K562 (cell line): ENCODE measurements at regions not wholly inside any gene's neighbourhood (a gene's known extent, or its start where the extent isn't known, plus 50 kb on each side); places are given as distances from the start of the nearest gene placed in this dataset.

Source experiments
- ATAC-seq: fragments of 200-7000 bp; cut with Tn5 transposase; 3 replicates; pipeline ENCODE4 v1.9.1; 2020; ENCODE audit warnings: moderate library complexity
- BruUV-seq: library from RNA; stranded (reverse); fragments of 400-500 nt; replicated peaks from 2 replicates; lab custom pipeline; 2021; lab: Mats Ljungman, UMichigan
- CTCF ChIA-PET: fragments of 300-600 bp; formaldehyde crosslinking; extraction: SDS; loops from one replicate; lab custom pipeline; 2021; ENCODE audit warnings: low intra/inter-chr PET ratio; lab: Yijun Ruan, JAX
- POLR2A ChIA-PET: fragments of 300-600, 350-650 bp; sonication (Branson Sonifier 250); formaldehyde crosslinking; extraction: SDS; loops from one replicate; lab custom pipeline; 2021; ENCODE audit warnings: antibody characterized with exemption, inconsistent platforms; lab: Yijun Ruan, JAX
- DNase-seq, 4 experiments: peaks; one replicate each; pipeline versions ENCODE4 v3.0.0 to v3.0.0-alpha.2; 2011 to 2018; ENCODE audit warnings: low spot score in 3 of 4, mixed read lengths in 3 of 4; ENCODE audit errors: extremely low read depth in 1 of 4
- FAIRE-seq: peaks from 2 replicates; lab custom pipeline; 2011; peaks lifted over from hg19 to GRCh38; lab: Jason Lieb, UNC
- H2AFZ ChIP-seq: 2 replicates; pipeline ENCODE4 v1.6.0; 2011; ENCODE audit warnings: low read depth, low read length, control low read depth, inconsistent platforms
- H3K27ac ChIP-seq: fragments of 200-600 bp; 3 replicates; pipeline ENCODE4 v1.8.0; 2011; ENCODE audit warnings: low read depth, mild to moderate bottlenecking, control low read depth, inconsistent platforms, low read length, moderate library complexity, mixed read lengths; ENCODE audit errors: extremely low read depth
- H3K27me3 ChIP-seq, 2 experiments: fragments of 300-600 bp in 1 of 2; 2 replicates in 1 of 2; 3 replicates in 1 of 2; pipeline versions ENCODE4 v1.6.0 to v1.8.0; 2011; ENCODE audit warnings: inconsistent platforms in 2 of 2, low read length in 2 of 2, mild to moderate bottlenecking in 1 of 2, mixed read lengths in 1 of 2, moderate library complexity in 1 of 2; ENCODE audit not compliant: control insufficient read depth in 2 of 2, insufficient read depth in 2 of 2
- H3K36me3 ChIP-seq: fragments of 300-600 bp; 3 replicates; pipeline ENCODE4 v1.8.0; 2011; ENCODE audit warnings: mild to moderate bottlenecking, low read length, inconsistent platforms; ENCODE audit not compliant: control insufficient read depth, insufficient read depth
- H3K4me1 ChIP-seq, 2 experiments: fragments of 200-600 bp in 1 of 2; replicated peaks in 1 of 2; 2 replicates in 1 of 2; 3 replicates in 1 of 2; pipeline versions ENCODE4 v1.5.1 to v1.8.0; 2011; ENCODE audit warnings: inconsistent platforms in 2 of 2, low read length in 2 of 2, mild to moderate bottlenecking in 1 of 2, mixed read lengths in 1 of 2, moderate library complexity in 1 of 2; ENCODE audit not compliant: control insufficient read depth in 2 of 2, insufficient read depth in 2 of 2
- H3K4me2 ChIP-seq: 2 replicates; pipeline ENCODE4 v1.6.1; 2011; ENCODE audit warnings: low read length, control low read depth, inconsistent platforms, mixed read lengths; ENCODE audit not compliant: insufficient read depth
- H3K4me3 ChIP-seq: fragments of 200-600 bp; sonication (generic), shearing (Covaris generic); 2 replicates; pipeline ENCODE4 v1.5.1; 2016; ENCODE audit warnings: control low read depth, inconsistent platforms
- H3K79me2 ChIP-seq: fragments of 200-600 bp; 3 replicates; pipeline ENCODE4 v1.8.0; 2011; ENCODE audit warnings: low read length, inconsistent platforms; ENCODE audit not compliant: control insufficient read depth, insufficient read depth
- H3K9ac ChIP-seq, 2 experiments: 2 replicates each; pipeline versions ENCODE4 v1.6.0 to v1.6.1; 2011; ENCODE audit warnings: low read depth in 2 of 2, low read length in 2 of 2, control low read depth in 1 of 2, inconsistent platforms in 1 of 2, mild to moderate bottlenecking in 1 of 2, mixed read lengths in 1 of 2; ENCODE audit not compliant: insufficient read depth in 1 of 2
- H3K9me1 ChIP-seq: one replicate; pipeline ENCODE4 v1.6.0; 2011; ENCODE audit warnings: inconsistent platforms, mild to moderate bottlenecking, low read length, moderate library complexity; ENCODE audit not compliant: control insufficient read depth, insufficient read depth
- H3K9me3 ChIP-seq: replicated peaks from 2 replicates; pipeline ENCODE4 v1.5.1; 2011; ENCODE audit warnings: low read depth, low read length, inconsistent platforms; ENCODE audit not compliant: control insufficient read depth, insufficient read depth
- H4K20me1 ChIP-seq: replicated peaks from 2 replicates; pipeline ENCODE4 v1.6.1; 2011; ENCODE audit warnings: low read length, inconsistent platforms, mixed read lengths; ENCODE audit not compliant: control insufficient read depth, insufficient read depth
- HDAC1 ChIP-seq, 2 experiments: fragments of 450-650 bp; IDR thresholded peaks; 2 replicates each; pipeline ENCODE4 v1.6.1; 2016 to 2017; ENCODE audit warnings: inconsistent platforms in 1 of 2, mild to moderate bottlenecking in 1 of 2, moderate library complexity in 1 of 2
- HIVEP1 ChIP-seq: fragments of 250-450 bp; sonication (Bioruptor Pico); IDR thresholded peaks from 2 replicates; pipeline ENCODE4 v1.4.0; 2020; ENCODE audit warnings: mild to moderate bottlenecking
- RBM17 ChIP-seq: fragments of 200-400 bp; formaldehyde crosslinking; IDR thresholded peaks from 2 replicates; pipeline ENCODE4 v1.6.1; 2017; ENCODE audit warnings: low read depth, mild to moderate bottlenecking, low read length, borderline replicate concordance
- ZNF124 ChIP-seq: sonication (generic); formaldehyde crosslinking; IDR thresholded peaks from 2 replicates; pipeline ENCODE4 v1.8.1; 2022; ENCODE audit warnings: missing genetic modification reagents
- WGBS: fragments of 100-300 bp; shearing (Covaris generic); methylation state at CpG from one replicate; pipeline ENCODE4 v1.1.6; 2016; ENCODE audit warnings: low coverage, mixed read lengths; ENCODE audit not compliant: insufficient coverage; ENCODE audit errors: missing lambda C conversion rate; 5-methylcytosine and 5-hydroxymethylcytosine counted together
- in situ Hi-C: fragments of 300-500 bp; cut with MboI; formaldehyde crosslinking; loops from 4 replicates; pipeline ENCODE4 v1.15.0; 2018; ENCODE audit warnings: inconsistent platforms, mixed read lengths
- intact Hi-C: fragments of 100-400 bp; cut with micrococcal nuclease; formaldehyde crosslinking; loops from 2 replicates; pipeline ENCODE4 v1.14.2; 2022
- TF ChIP-seq, protein P1 (sequence below), 2 experiments: IDR thresholded peaks in 1 of 2; conservative IDR thresholded peaks in 1 of 2; 2 replicates each; pipeline ENCODE4 v1.6.1; 2016; ENCODE audit warnings: low read depth in 2 of 2, mild to moderate bottlenecking in 1 of 2, missing compliant biosample characterization in 1 of 2, missing genetic modification characterization in 1 of 2, moderate library complexity in 1 of 2
- TF ChIP-seq, protein P2 (sequence below): fragments of 450-650 bp; IDR thresholded peaks from 2 replicates; pipeline ENCODE4 v1.6.1; 2016; ENCODE audit warnings: low read depth

DNA sequence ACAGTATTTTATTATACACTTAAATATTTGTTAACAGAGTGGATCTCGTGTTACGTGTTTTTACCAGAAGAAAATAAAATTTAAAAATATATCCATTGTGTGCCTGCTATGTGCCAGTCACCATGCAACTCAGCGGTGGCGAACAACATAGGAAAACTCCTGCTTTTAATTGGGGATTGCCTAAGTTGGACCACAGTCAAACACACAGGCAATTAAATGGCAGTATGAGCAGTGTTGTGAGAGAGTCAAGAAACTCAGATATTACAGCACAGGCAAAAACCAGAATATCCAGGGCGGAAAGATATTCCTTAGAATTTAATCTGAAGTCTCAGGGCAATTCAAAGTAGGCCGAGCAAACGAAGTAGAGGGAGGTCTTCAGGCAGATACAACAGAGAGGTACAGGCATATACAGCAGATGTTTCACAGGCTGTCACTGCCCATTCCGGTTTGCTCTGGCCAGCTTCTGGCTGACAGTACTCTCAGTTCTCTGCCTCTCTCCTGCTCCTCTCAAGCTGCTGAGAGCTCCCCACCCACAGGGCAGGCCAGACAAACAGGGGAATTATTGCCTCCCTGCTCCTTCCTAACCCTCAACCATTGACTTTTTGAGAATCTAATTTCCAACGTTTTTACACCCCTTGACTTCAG, 540.2 kb upstream of the TMEM132C start (continued):
- TF ChIP-seq HDAC1 (IDR thresholded peaks at IDR 0.05): no peak
- TF ChIP-seq, all 486 proteins: peak for 0

DNA sequence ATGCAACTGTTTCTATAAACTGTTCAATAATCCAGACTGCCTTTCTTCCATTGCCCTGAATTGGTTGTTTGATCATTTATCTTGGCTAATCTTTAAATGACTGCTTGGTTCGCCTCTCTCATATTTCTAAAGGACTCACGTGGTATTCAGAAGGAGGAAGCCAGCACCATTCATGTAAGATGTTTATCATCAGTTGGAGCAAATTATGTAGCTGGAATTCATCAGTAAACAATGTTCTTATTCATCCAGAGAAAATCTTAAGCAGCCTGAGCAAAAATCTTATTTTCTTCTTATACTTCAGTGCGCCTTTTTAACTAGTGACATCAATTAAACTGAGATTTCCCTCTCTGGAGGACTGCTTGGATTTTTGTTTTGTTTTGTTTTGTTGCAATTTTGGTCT, 538.7 kb upstream of the TMEM132C start:
- Histone ChIP-seq H3K9me3 (no peaks in the 10 kb centered on the region), H3K4me3 (no peak overlapping the region), H3K9ac (no peak overlapping the region), H3K4me1 (no peaks in the 10 kb centered on the region), H3K79me2 (no peaks in the 10 kb centered on the region), H4K20me1 (no peaks in the 10 kb centered on the region), H3K27ac (no peak overlapping the region), H3K36me3 (no peaks in the 10 kb centered on the region), H2AFZ (no peak overlapping the region), H3K27me3 (no peaks in the 10 kb centered on the region), H3K4me2 (no peak overlapping the region), H3K9me1 (no peaks in the 10 kb centered on the region)
- no TSS peak for BruUV-seq
- FAIRE-seq (no peak), ATAC-seq (no peak), DNase-seq (no peak)
- in situ Hi-C loops (no loop called here), intact Hi-C loops (no loop called here)
- ChIA-PET POLR2A (no interaction called here), CTCF (no interaction called here)
- 0% methylated on average over 3 of the region's 3 CpGs for WGBS
- TF ChIP-seq HIVEP1 (CRISPR knock-in tag) (no peak), ZNF124 (no peak), RBM17 (no peak)
- TF ChIP-seq, protein P1, sequence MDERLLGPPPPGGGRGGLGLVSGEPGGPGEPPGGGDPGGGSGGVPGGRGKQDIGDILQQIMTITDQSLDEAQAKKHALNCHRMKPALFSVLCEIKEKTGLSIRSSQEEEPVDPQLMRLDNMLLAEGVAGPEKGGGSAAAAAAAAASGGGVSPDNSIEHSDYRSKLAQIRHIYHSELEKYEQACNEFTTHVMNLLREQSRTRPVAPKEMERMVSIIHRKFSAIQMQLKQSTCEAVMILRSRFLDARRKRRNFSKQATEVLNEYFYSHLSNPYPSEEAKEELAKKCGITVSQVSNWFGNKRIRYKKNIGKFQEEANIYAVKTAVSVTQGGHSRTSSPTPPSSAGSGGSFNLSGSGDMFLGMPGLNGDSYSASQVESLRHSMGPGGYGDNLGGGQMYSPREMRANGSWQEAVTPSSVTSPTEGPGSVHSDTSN (CRISPR knock-in tag; IDR thresholded peaks at IDR 0.05; ENCODE audit: low read depth): no peak
- TF ChIP-seq, protein P1 (tag; conservative IDR thresholded peaks at IDR 0.05; ENCODE audit: low read depth): no peak
- TF ChIP-seq, protein P2, sequence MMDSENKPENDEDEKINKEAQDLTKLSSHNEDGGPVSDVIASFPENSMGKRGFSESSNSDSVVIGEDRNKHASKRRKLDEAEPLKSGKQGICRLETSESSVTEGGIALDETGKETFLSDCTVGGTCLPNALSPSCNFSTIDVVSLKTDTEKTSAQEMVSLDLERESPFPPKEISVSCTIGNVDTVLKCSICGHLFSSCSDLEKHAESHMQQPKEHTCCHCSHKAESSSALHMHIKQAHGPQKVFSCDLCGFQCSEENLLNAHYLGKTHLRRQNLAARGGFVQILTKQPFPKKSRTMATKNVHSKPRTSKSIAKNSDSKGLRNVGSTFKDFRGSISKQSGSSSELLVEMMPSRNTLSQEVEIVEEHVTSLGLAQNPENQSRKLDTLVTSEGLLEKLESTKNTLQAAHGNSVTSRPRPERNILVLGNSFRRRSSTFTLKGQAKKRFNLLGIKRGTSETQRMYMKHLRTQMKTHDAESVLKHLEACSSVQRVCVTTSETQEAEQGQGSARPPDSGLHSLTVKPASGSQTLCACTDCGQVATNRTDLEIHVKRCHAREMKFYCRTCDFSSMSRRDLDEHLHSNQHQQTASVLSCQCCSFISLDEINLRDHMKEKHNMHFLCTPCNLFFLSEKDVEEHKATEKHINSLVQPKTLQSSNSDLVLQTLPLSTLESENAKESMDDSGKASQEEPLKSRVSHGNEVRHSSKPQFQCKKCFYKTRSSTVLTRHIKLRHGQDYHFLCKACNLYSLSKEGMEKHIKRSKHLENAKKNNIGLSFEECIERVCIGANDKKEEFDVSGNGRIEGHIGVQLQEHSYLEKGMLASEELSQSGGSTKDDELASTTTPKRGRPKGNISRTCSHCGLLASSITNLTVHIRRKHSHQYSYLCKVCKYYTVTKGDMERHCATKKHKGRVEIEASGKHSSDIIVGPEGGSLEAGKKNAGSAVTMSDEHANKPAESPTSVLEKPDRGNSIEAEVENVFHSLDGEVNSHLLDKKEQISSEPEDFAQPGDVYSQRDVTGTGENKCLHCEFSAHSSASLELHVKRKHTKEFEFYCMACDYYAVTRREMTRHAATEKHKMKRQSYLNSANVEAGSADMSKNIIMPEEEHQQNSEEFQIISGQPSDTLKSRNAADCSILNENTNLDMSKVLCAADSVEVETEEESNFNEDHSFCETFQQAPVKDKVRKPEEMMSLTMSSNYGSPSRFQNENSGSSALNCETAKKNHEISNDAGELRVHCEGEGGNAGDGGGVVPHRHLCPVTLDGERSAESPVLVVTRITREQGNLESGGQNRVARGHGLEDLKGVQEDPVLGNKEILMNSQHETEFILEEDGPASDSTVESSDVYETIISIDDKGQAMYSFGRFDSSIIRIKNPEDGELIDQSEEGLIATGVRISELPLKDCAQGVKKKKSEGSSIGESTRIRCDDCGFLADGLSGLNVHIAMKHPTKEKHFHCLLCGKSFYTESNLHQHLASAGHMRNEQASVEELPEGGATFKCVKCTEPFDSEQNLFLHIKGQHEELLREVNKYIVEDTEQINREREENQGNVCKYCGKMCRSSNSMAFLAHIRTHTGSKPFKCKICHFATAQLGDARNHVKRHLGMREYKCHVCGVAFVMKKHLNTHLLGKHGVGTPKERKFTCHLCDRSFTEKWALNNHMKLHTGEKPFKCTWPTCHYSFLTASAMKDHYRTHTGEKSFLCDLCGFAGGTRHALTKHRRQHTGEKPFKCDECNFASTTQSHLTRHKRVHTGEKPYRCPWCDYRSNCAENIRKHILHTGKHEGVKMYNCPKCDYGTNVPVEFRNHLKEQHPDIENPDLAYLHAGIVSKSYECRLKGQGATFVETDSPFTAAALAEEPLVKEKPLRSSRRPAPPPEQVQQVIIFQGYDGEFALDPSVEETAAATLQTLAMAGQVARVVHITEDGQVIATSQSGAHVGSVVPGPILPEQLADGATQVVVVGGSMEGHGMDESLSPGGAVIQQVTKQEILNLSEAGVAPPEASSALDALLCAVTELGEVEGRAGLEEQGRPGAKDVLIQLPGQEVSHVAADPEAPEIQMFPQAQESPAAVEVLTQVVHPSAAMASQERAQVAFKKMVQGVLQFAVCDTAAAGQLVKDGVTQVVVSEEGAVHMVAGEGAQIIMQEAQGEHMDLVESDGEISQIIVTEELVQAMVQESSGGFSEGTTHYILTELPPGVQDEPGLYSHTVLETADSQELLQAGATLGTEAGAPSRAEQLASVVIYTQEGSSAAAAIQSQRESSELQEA: no peak
